IMR-90 (cell line): ENCODE measurements at regions not wholly inside any gene's neighbourhood (a gene's known extent, or its start where the extent isn't known, plus 50 kb on each side); places are given as distances from the start of the nearest gene placed in this dataset.

Source experiments
- BHLHE40 ChIP-seq: fragments of 150-350 bp; IDR thresholded peaks from 2 replicates; pipeline ENCODE4 v1.6.1; 2016; ENCODE audit warnings: mild to moderate bottlenecking, low read depth, low read length
- CTCF ChIP-seq: conservative IDR thresholded peaks from 2 replicates; pipeline ENCODE4 v1.5.1; 2012; ENCODE audit warnings: mild to moderate bottlenecking, low read depth, low read length, improper control_type of control experiment
- MAFK ChIP-seq: IDR thresholded peaks from 2 replicates; pipeline ENCODE4 v1.6.1; 2012; ENCODE audit warnings: low read depth, low read length, improper control_type of control experiment
- POLR2A ChIP-seq: IDR thresholded peaks from 2 replicates; pipeline ENCODE4 v1.6.1; 2012; ENCODE audit warnings: mild to moderate bottlenecking, low read depth, low read length
- RAD21 ChIP-seq: IDR thresholded peaks from 2 replicates; pipeline ENCODE4 v1.6.1; 2012; ENCODE audit warnings: low read length, improper control_type of control experiment
- SMC3 ChIP-seq: fragments of 150-350 bp; IDR thresholded peaks from 2 replicates; pipeline ENCODE4 v1.6.1; 2016; ENCODE audit warnings: low read depth, mild to moderate bottlenecking, antibody characterized with exemption, low read length, moderate library complexity

- TF ChIP-seq CTCF (no peak), SMC3 (no peak), POLR2A (no peak), BHLHE40 (no peak), MAFK (no peak), RAD21 (no peak)
Measured at GRCh38 chr12:14043776-14044175, 62.4 kb upstream of the GRIN2B start.
